Trophoblast cell (in vitro differentiated cells and primary cell): ENCODE measurements at regions not wholly inside any gene's neighbourhood (a gene's known extent, or its start where the extent isn't known, plus 50 kb on each side); places are given as distances from the start of the nearest gene placed in this dataset.

ENCODE experiments used
- DNase-seq, 2 donors: peaks; one replicate each; pipeline ENCODE4 v3.0.0-alpha.2; 2016
- H2AFZ ChIP-seq: 2 replicates; pipeline ENCODE4 v1.6.1; 2013; ENCODE audit warnings: low read length, moderate library complexity, mild to moderate bottlenecking; ENCODE audit not compliant: insufficient read depth, poor library complexity
- H2AK5ac ChIP-seq: 2 replicates; pipeline ENCODE4 v1.6.1; 2013; ENCODE audit warnings: mild to moderate bottlenecking, low read length
- H2BK120ac ChIP-seq: 2 replicates; pipeline ENCODE4 v1.6.1; 2013; ENCODE audit warnings: low read length, mild to moderate bottlenecking, moderate library complexity; ENCODE audit not compliant: insufficient read depth, poor library complexity
- H2BK12ac ChIP-seq: 2 replicates; pipeline ENCODE4 v1.6.1; 2013; ENCODE audit warnings: mild to moderate bottlenecking, low read length, moderate library complexity
- H2BK5ac ChIP-seq: 2 replicates; pipeline ENCODE4 v1.6.1; 2013; ENCODE audit warnings: low read length, low read depth, moderate library complexity, mild to moderate bottlenecking; ENCODE audit not compliant: poor library complexity
- H3K14ac ChIP-seq: 2 replicates; pipeline ENCODE4 v1.6.1; 2013; ENCODE audit warnings: mild to moderate bottlenecking, low read length
- H3K18ac ChIP-seq: 2 replicates; pipeline ENCODE4 v1.6.1; 2013; ENCODE audit warnings: mild to moderate bottlenecking, low read length
- H3K23ac ChIP-seq: 2 replicates; pipeline ENCODE4 v1.6.1; 2013; ENCODE audit warnings: low read length
- H3K27ac ChIP-seq: 2 replicates; pipeline ENCODE4 v1.5.1; 2013; ENCODE audit warnings: low read depth, mild to moderate bottlenecking, inconsistent platforms, low read length, moderate library complexity
- H3K27me3 ChIP-seq: 2 replicates; pipeline ENCODE4 v1.6.1; 2013; ENCODE audit warnings: inconsistent platforms, mild to moderate bottlenecking, low read length, moderate library complexity; ENCODE audit not compliant: insufficient read depth
- H3K36me3 ChIP-seq, 2 experiments: 1 replicate in 1 of 2; 2 replicates in 1 of 2; pipeline ENCODE4 v1.6.1; 2013; ENCODE audit warnings: low read length in 2 of 2, mild to moderate bottlenecking in 2 of 2, moderate library complexity in 1 of 2; ENCODE audit not compliant: insufficient read depth in 2 of 2, control insufficient read depth in 1 of 2
- H3K4ac ChIP-seq: 2 replicates; pipeline ENCODE4 v1.6.1; 2013; ENCODE audit warnings: low read depth, mild to moderate bottlenecking, low read length, moderate library complexity
- H3K4me1 ChIP-seq, 2 experiments: 1 replicate in 1 of 2; 2 replicates in 1 of 2; pipeline ENCODE4 v1.6.1; 2013; ENCODE audit warnings: low read length in 2 of 2, mild to moderate bottlenecking in 2 of 2, moderate library complexity in 1 of 2; ENCODE audit not compliant: insufficient read depth in 2 of 2, control insufficient read depth in 1 of 2
- H3K4me2 ChIP-seq: 2 replicates; pipeline ENCODE4 v1.6.1; 2013; ENCODE audit warnings: inconsistent platforms, mild to moderate bottlenecking, low read length, moderate library complexity
- H3K4me3 ChIP-seq: 2 replicates; pipeline ENCODE4 v1.5.1; 2013; ENCODE audit warnings: mild to moderate bottlenecking, low read depth, low read length, inconsistent platforms
- H3K79me1 ChIP-seq: one replicate; pipeline ENCODE4 v1.6.1; 2013; ENCODE audit warnings: low read length
- H3K79me2 ChIP-seq: 2 replicates; pipeline ENCODE4 v1.6.1; 2013; ENCODE audit warnings: low read length, mild to moderate bottlenecking; ENCODE audit not compliant: control insufficient read depth, insufficient read depth, poor library complexity
- H3K9ac ChIP-seq: 2 replicates; pipeline ENCODE4 v1.6.1; 2013; ENCODE audit warnings: mild to moderate bottlenecking, low read length
- H3K9me3 ChIP-seq: 2 replicates; pipeline ENCODE4 v1.6.1; 2013; ENCODE audit warnings: low read depth, mild to moderate bottlenecking, control low read depth, inconsistent platforms, low read length; ENCODE audit not compliant: insufficient read depth
- H4K12ac ChIP-seq: 2 replicates; pipeline ENCODE4 v1.6.1; 2013; ENCODE audit warnings: low read depth, mild to moderate bottlenecking, low read length, moderate library complexity
- H4K8ac ChIP-seq: 2 replicates; pipeline ENCODE4 v1.6.1; 2013; ENCODE audit warnings: low read depth, mild to moderate bottlenecking, low read length, moderate library complexity
- H4K91ac ChIP-seq: one replicate; pipeline ENCODE4 v1.6.1; 2013; ENCODE audit warnings: low read depth, mild to moderate bottlenecking, low read length, moderate library complexity
- WGBS: extraction: QIAGEN DNeasy Blood & Tissue Kit; methylation state at CpG from one replicate; pipeline ENCODE4 v1.1.7; 2013; ENCODE audit warnings: missing lambda C conversion rate; ENCODE audit not compliant: insufficient read length, insufficient coverage; ENCODE audit errors: extremely low coverage; 5-methylcytosine and 5-hydroxymethylcytosine counted together

DNA sequence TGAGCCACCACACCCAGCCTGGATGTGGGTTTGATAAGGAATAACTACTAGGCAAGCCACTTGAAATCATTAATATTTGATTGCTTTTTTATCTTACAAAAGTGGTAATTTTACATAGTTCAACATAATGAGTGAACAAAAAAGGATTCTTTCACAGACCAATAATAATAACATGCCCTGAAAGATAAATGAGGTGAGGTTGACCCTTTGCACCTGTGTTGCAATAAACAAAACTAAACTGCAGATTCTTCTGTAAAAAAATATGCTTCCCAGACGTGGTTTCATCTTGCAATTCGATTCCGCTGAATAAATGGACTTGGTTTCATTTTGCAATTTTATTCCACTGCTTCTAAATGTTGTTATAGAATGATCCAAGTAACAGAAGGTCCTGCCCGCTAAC lies 1514.9 kb upstream of the TMEM132C start:
- Histone ChIP-seq H4K8ac (no peak overlapping the region), H3K36me3 (no peaks in the 10 kb centered on the region), H2BK120ac (no peak overlapping the region), H3K14ac (no peak overlapping the region), H2AK5ac (no peak overlapping the region), H3K9ac (no peak overlapping the region), H3K79me1 (no peaks in the 10 kb centered on the region), H2AFZ (no peak overlapping the region), H3K4me3 (no peak overlapping the region), H4K12ac (no peak overlapping the region), H3K4me1 (no peaks in the 10 kb centered on the region), H3K4me2 (no peak overlapping the region), H4K91ac (no peak overlapping the region), H3K27me3 (no peaks in the 10 kb centered on the region), H3K9me3 (no peaks in the 10 kb centered on the region), H3K79me2 (no peaks in the 10 kb centered on the region), H2BK5ac (no peak overlapping the region), H3K18ac (no peak overlapping the region), H3K23ac (no peak overlapping the region), H3K27ac (no peak overlapping the region), H3K4ac (no peak overlapping the region), H2BK12ac (no peak overlapping the region)
- no peak for DNase-seq
- WGBS = no CpG with 5 or more reads among the region's 4 CpGs

- DNase-seq = no peak
- Histone ChIP-seq H3K27ac (no peak overlapping the region), H3K36me3 (no peaks in the 10 kb centered on the region), H3K4me3 (no peak overlapping the region), H3K4ac (no peak overlapping the region), H3K79me1 (no peaks in the 10 kb centered on the region), H2BK5ac (no peak overlapping the region), H3K18ac (no peak overlapping the region), H2AK5ac (no peak overlapping the region), H3K79me2 (no peaks in the 10 kb centered on the region), H3K27me3 (no peaks in the 10 kb centered on the region), H3K9ac (no peak overlapping the region), H4K12ac (no peak overlapping the region), H3K9me3 (no peaks in the 10 kb centered on the region), H3K4me2 (no peak overlapping the region), H3K23ac (no peak overlapping the region), H4K8ac (no peak overlapping the region), H4K91ac (no peak overlapping the region), H3K4me1 (no peaks in the 10 kb centered on the region), H2BK120ac (no peak overlapping the region), H2BK12ac (no peak overlapping the region), H3K14ac (no peak overlapping the region), H2AFZ (no peak overlapping the region)
- WGBS = no CpG with 5 or more reads among the region's 2 CpGs
These were observed 1509.6 kb upstream of the TMEM132C start for GRCh38 chr12:126757326-126757725.

GRCh38 chr12:126760092-126760491 lies 1506.9 kb upstream of the TMEM132C start:
- Histone ChIP-seq H3K23ac (no peak overlapping the region), H3K4ac (no peak overlapping the region), H3K18ac (no peak overlapping the region), H3K27me3 (no peaks in the 10 kb centered on the region), H2BK5ac (no peak overlapping the region), H2AFZ (no peak overlapping the region), H3K4me1 (no peaks in the 10 kb centered on the region), H4K8ac (no peak overlapping the region), H2BK120ac (no peak overlapping the region), H3K79me2 (no peaks in the 10 kb centered on the region), H3K9ac (no peak overlapping the region), H3K27ac (no peak overlapping the region), H4K91ac (no peak overlapping the region), H3K9me3 (peaks cover 3% of the 10 kb centered on the region), H3K4me2 (no peak overlapping the region), H3K4me3 (no peak overlapping the region), H2AK5ac (no peak overlapping the region), H3K79me1 (no peaks in the 10 kb centered on the region), H2BK12ac (no peak overlapping the region), H3K14ac (no peak overlapping the region), H4K12ac (no peak overlapping the region), H3K36me3 (no peaks in the 10 kb centered on the region)
- no CpG with 5 or more reads among the region's 3 CpGs for WGBS
- DNase-seq = no peak

- Histone ChIP-seq H3K27ac (no peak overlapping the region), H2AFZ (no peak overlapping the region), H4K91ac (no peak overlapping the region), H2BK5ac (no peak overlapping the region), H3K36me3 (no peaks in the 10 kb centered on the region), H3K79me2 (no peaks in the 10 kb centered on the region), H3K4me3 (no peak overlapping the region), H3K23ac (no peak overlapping the region), H3K9me3 (peaks cover 3% of the 10 kb centered on the region), H2AK5ac (no peak overlapping the region), H4K8ac (no peak overlapping the region), H3K14ac (no peak overlapping the region), H3K4me2 (no peak overlapping the region), H2BK120ac (no peak overlapping the region), H3K4ac (no peak overlapping the region), H3K27me3 (no peaks in the 10 kb centered on the region), H3K18ac (no peak overlapping the region), H3K79me1 (no peaks in the 10 kb centered on the region), H2BK12ac (no peak overlapping the region), H3K4me1 (no peaks in the 10 kb centered on the region), H4K12ac (no peak overlapping the region), H3K9ac (no peak overlapping the region)
- no peak for DNase-seq
- no CpG with 5 or more reads among the region's 2 CpGs for WGBS
These were observed 1505.5 kb upstream of the TMEM132C start for GRCh38 chr12:126761420-126761819.
